ENCODE measurements at regions not wholly inside any gene's neighbourhood (a gene's known extent, or its start where the extent isn't known, plus 50 kb on each side); places are given as distances from the start of the nearest gene placed in this dataset.

DNA sequence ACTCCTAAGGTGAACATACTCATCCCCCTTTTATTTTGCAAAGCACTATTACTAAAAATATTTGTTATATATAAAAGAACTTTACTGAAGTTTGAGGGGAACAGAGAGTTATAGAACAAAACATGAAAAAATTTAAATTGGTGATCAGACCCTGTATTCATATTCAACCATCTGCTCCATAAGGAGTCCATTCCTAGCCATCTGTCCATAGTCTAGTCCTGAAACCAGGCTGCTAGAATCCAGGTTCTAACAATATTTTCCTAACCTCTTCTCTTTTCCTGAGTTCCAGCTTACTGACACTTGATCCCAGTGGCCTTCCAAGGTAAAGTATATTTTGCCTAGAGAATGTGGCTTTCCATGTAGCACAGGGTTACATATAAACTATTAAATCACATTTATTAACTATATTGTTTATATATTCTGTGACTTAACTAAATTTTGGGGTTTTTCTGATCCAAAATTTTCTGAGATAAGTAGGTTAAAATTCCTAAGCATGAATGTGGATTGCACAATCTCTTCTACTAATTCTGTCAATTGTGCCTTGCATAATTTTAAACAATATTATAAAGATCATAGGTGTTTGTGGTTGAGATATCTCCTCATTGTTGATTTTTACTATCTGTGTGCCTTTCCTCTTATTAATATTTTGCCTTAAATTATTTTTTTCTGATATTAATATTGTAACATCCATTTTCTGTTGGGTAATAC is 137.6 kb upstream of the MAGI2 start:
- no peak overlapping the region for H2AK5ac ChIP-seq (ENCODE audit: low read length)
- H3K9ac ChIP-seq (ENCODE audit: low read length) = no peak overlapping the region
- no peaks in the 10 kb centered on the region for H3K9me3 ChIP-seq (ENCODE audit: insufficient read depth, low read depth, low read length)
- no peaks in the 10 kb centered on the region for H3K36me3 ChIP-seq (ENCODE audit: control insufficient read depth in 1 of 2, insufficient read depth in 2 of 2, low read length in 2 of 2)
- no peak overlapping the region for H2BK12ac ChIP-seq (ENCODE audit: low read length)
- H2AFZ ChIP-seq (ENCODE audit: insufficient read depth, low read length, poor library complexity) = no peak overlapping the region
- H3K4me1 ChIP-seq (ENCODE audit: control insufficient read depth in 1 of 2, insufficient read depth in 2 of 2, low read length in 2 of 2) = no peaks in the 10 kb centered on the region
- H4K12ac ChIP-seq (ENCODE audit: low read depth, low read length) = no peak overlapping the region
- H3K27ac ChIP-seq (ENCODE audit: low read depth, low read length) = no peak overlapping the region
- H2BK120ac ChIP-seq (ENCODE audit: insufficient read depth, low read length, poor library complexity) = no peak overlapping the region
- H3K4ac ChIP-seq (ENCODE audit: low read depth, low read length) = no peak overlapping the region
- H3K4me3 ChIP-seq (ENCODE audit: low read depth, low read length) = no peak overlapping the region
- DNase-seq = no peak
- no peak overlapping the region for H3K4me2 ChIP-seq (ENCODE audit: low read length)
- no peak overlapping the region for H3K18ac ChIP-seq (ENCODE audit: low read length)
- H4K8ac ChIP-seq (ENCODE audit: low read depth, low read length) = no peak overlapping the region
- no peak overlapping the region for H3K14ac ChIP-seq (ENCODE audit: low read length)
- H3K79me1 ChIP-seq (ENCODE audit: low read length) = no peaks in the 10 kb centered on the region
- no peak overlapping the region for H3K23ac ChIP-seq (ENCODE audit: low read length)
- no peak overlapping the region for H2BK5ac ChIP-seq (ENCODE audit: low read depth, low read length, poor library complexity)
- H3K79me2 ChIP-seq (ENCODE audit: control insufficient read depth, insufficient read depth, low read length, poor library complexity) = no peaks in the 10 kb centered on the region
- no peak overlapping the region for H4K91ac ChIP-seq (ENCODE audit: low read depth, low read length)
- no peaks in the 10 kb centered on the region for H3K27me3 ChIP-seq (ENCODE audit: insufficient read depth, low read length)

GRCh38 chr7:79590391-79590790 is 136.9 kb upstream of the MAGI2 start:
- Histone ChIP-seq H3K9ac (ENCODE audit: low read length) (no peak overlapping the region), H3K27me3 (ENCODE audit: insufficient read depth, low read length) (no peaks in the 10 kb centered on the region), H4K12ac (ENCODE audit: low read depth, low read length) (no peak overlapping the region), H2AK5ac (ENCODE audit: low read length) (no peak overlapping the region), H4K91ac (ENCODE audit: low read depth, low read length) (no peak overlapping the region), H3K4me1 (ENCODE audit: control insufficient read depth in 1 of 2, insufficient read depth in 2 of 2, low read length in 2 of 2) (no peaks in the 10 kb centered on the region), H3K4me2 (ENCODE audit: low read length) (no peak overlapping the region), H3K27ac (ENCODE audit: low read depth, low read length) (no peak overlapping the region), H3K18ac (ENCODE audit: low read length) (no peak overlapping the region), H3K23ac (ENCODE audit: low read length) (no peak overlapping the region), H3K4ac (ENCODE audit: low read depth, low read length) (no peak overlapping the region), H2BK120ac (ENCODE audit: insufficient read depth, low read length, poor library complexity) (no peak overlapping the region), H3K9me3 (ENCODE audit: insufficient read depth, low read depth, low read length) (no peaks in the 10 kb centered on the region), H2AFZ (ENCODE audit: insufficient read depth, low read length, poor library complexity) (no peak overlapping the region), H4K8ac (ENCODE audit: low read depth, low read length) (no peak overlapping the region), H2BK12ac (ENCODE audit: low read length) (no peak overlapping the region), H2BK5ac (ENCODE audit: low read depth, low read length, poor library complexity) (no peak overlapping the region), H3K79me2 (ENCODE audit: control insufficient read depth, insufficient read depth, low read length, poor library complexity) (no peaks in the 10 kb centered on the region), H3K36me3 (ENCODE audit: control insufficient read depth in 1 of 2, insufficient read depth in 2 of 2, low read length in 2 of 2) (no peaks in the 10 kb centered on the region), H3K4me3 (ENCODE audit: low read depth, low read length) (no peak overlapping the region), H3K79me1 (ENCODE audit: low read length) (no peaks in the 10 kb centered on the region), H3K14ac (ENCODE audit: low read length) (no peak overlapping the region)
- no CpG with 5 or more reads among the region's 1 CpG for WGBS (ENCODE audit: extremely low coverage, insufficient coverage, insufficient read length)
- no peak for DNase-seq

DNA sequence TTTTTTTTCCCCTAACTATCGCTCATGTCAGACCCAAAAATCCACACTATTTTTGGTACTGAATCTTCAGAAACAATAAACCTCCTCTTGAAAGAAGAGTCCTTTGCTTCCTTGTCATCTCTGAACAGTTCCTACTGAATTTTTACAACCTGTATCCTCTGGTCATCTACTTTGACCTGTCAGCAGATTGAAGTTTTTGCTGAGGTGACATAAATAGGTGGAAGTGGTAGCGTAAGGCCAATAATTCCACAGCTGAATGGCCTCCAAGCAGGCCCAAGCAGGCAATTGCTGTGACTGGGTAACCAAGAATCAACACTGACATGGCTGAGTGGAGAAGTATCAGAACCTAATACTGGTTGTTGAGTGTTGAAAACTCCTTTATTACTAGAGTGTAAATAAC is 117.4 kb upstream of the MAGI2 start:
- Histone ChIP-seq H4K12ac (ENCODE audit: low read depth, low read length) (no peak overlapping the region), H2BK120ac (ENCODE audit: insufficient read depth, low read length, poor library complexity) (no peak overlapping the region), H3K79me2 (ENCODE audit: control insufficient read depth, insufficient read depth, low read length, poor library complexity) (no peaks in the 10 kb centered on the region), H3K27me3 (ENCODE audit: insufficient read depth, low read length) (no peaks in the 10 kb centered on the region), H2AFZ (ENCODE audit: insufficient read depth, low read length, poor library complexity) (no peak overlapping the region), H3K9ac (ENCODE audit: low read length) (no peak overlapping the region), H3K4me2 (ENCODE audit: low read length) (no peak overlapping the region), H3K23ac (ENCODE audit: low read length) (no peak overlapping the region), H3K79me1 (ENCODE audit: low read length) (no peaks in the 10 kb centered on the region), H3K4ac (ENCODE audit: low read depth, low read length) (no peak overlapping the region), H3K27ac (ENCODE audit: low read depth, low read length) (no peak overlapping the region), H3K4me3 (ENCODE audit: low read depth, low read length) (no peak overlapping the region), H3K36me3 (ENCODE audit: control insufficient read depth in 1 of 2, insufficient read depth in 2 of 2, low read length in 2 of 2) (no peaks in the 10 kb centered on the region), H4K8ac (ENCODE audit: low read depth, low read length) (no peak overlapping the region), H2BK5ac (ENCODE audit: low read depth, low read length, poor library complexity) (no peak overlapping the region), H2AK5ac (ENCODE audit: low read length) (no peak overlapping the region), H3K14ac (ENCODE audit: low read length) (no peak overlapping the region), H3K4me1 (ENCODE audit: control insufficient read depth in 1 of 2, insufficient read depth in 2 of 2, low read length in 2 of 2) (no peaks in the 10 kb centered on the region), H2BK12ac (ENCODE audit: low read length) (no peak overlapping the region), H3K18ac (ENCODE audit: low read length) (no peak overlapping the region), H4K91ac (ENCODE audit: low read depth, low read length) (no peak overlapping the region), H3K9me3 (ENCODE audit: insufficient read depth, low read depth, low read length) (peaks cover 2% of the 10 kb centered on the region)
- no CpG with 5 or more reads among the region's 2 CpGs for WGBS (ENCODE audit: extremely low coverage, insufficient coverage, insufficient read length)
- no peak for DNase-seq

DNA sequence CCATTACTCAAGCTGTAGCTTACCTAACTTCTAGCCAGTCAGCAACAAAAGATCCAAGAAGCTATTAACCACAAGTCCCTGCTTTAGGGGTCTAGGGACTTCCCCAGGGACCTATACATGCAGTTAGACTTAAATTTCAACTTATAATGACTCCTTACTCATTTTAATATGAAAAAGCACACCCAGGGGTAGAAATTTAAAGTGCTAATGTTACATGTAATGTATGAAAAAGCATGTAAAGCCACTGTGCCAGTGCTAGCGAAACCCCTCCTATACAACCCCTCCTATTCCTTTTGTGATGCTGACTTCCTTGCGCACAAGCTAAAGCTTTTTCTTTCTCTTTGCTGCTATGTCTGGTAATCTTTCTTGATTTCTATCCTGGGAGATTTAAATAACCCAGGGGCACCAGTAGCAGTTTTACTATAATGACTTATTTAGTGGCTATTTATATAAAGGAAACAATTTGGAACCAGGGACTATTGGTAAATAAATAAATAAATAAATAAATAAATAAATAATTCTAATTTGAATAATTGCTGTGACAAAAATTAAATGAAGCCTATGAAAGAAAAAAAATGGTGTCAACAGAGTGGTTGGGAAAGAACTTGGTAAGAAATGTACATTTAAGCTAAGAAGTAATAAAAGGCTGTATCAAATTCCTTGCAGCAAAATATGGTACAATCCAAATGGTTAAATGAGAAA is 110.5 kb upstream of the MAGI2 start:
- Histone ChIP-seq H3K23ac (ENCODE audit: low read length) (no peak overlapping the region), H3K9ac (ENCODE audit: low read length) (no peak overlapping the region), H3K27me3 (ENCODE audit: insufficient read depth, low read length) (no peaks in the 10 kb centered on the region)

More for the DNA sequence above, 110.5 kb upstream of the MAGI2 start:
- no peak overlapping the region for H2BK12ac ChIP-seq (ENCODE audit: low read length)
- no peak overlapping the region for H3K4ac ChIP-seq (ENCODE audit: low read depth, low read length)
- no peaks in the 10 kb centered on the region for H3K79me1 ChIP-seq (ENCODE audit: low read length)
- no peaks in the 10 kb centered on the region for H3K9me3 ChIP-seq (ENCODE audit: insufficient read depth, low read depth, low read length)
- H3K18ac ChIP-seq (ENCODE audit: low read length) = no peak overlapping the region
- H4K12ac ChIP-seq (ENCODE audit: low read depth, low read length) = no peak overlapping the region
- H3K4me3 ChIP-seq (ENCODE audit: low read depth, low read length) = no peak overlapping the region
- H4K91ac ChIP-seq (ENCODE audit: low read depth, low read length) = no peak overlapping the region
- no peak overlapping the region for H3K4me2 ChIP-seq (ENCODE audit: low read length)
- H3K4me1 ChIP-seq (ENCODE audit: control insufficient read depth in 1 of 2, insufficient read depth in 2 of 2, low read length in 2 of 2) = no peaks in the 10 kb centered on the region
- no peaks in the 10 kb centered on the region for H3K79me2 ChIP-seq (ENCODE audit: control insufficient read depth, insufficient read depth, low read length, poor library complexity)
- H3K27ac ChIP-seq (ENCODE audit: low read depth, low read length) = no peak overlapping the region
- DNase-seq = no peak
- no peak overlapping the region for H2BK120ac ChIP-seq (ENCODE audit: insufficient read depth, low read length, poor library complexity)
- no peaks in the 10 kb centered on the region for H3K36me3 ChIP-seq (ENCODE audit: control insufficient read depth in 1 of 2, insufficient read depth in 2 of 2, low read length in 2 of 2)
- no peak overlapping the region for H3K14ac ChIP-seq (ENCODE audit: low read length)
- no peak overlapping the region for H4K8ac ChIP-seq (ENCODE audit: low read depth, low read length)
- WGBS (ENCODE audit: extremely low coverage, insufficient coverage, insufficient read length) = no CpG with 5 or more reads among the region's 2 CpGs
- H2BK5ac ChIP-seq (ENCODE audit: low read depth, low read length, poor library complexity) = no peak overlapping the region
- no peak overlapping the region for H2AFZ ChIP-seq (ENCODE audit: insufficient read depth, low read length, poor library complexity)
- H2AK5ac ChIP-seq (ENCODE audit: low read length) = no peak overlapping the region

Measured in trophoblast cell (in vitro differentiated cells and primary cell).